NCI-H1417 (cell line): ENCODE measurements at regions not wholly inside any gene's neighbourhood (a gene's known extent, or its start where the extent isn't known, plus 50 kb on each side); places are given as distances from the start of the nearest gene placed in this dataset.
"Not testable (repeated sequence)": the region's sequence is repeated elsewhere in the genome, so short reads cannot be mapped to it uniquely, and the experiment has no call there.

Source experiments
- DNase-seq, 3 experiments: peaks; one replicate each; lab custom pipeline; 2025; lab: John Stamatoyannopoulos, UW

DNA sequence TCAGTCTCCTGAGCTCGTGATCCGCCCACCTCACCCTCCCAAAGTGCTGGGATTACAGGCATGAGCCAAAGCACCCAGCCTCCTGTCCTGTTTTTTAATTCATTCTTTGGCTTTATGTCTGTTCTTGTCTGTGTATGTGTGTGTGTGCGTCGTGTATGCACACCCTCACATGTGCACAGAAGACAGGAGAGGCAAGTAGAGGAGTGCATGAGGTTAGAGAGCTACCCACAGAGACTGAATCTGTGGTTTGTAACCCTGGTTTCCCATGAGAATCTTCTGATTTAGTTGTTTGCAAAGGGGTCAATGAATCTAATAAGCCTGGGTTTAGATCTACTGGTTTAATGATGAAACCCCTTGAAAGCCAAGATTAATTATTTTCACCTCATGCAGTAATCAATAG, 1090.0 kb downstream of the EPHA3 start:
- not testable (repeated sequence) for DNase-seq

DNA sequence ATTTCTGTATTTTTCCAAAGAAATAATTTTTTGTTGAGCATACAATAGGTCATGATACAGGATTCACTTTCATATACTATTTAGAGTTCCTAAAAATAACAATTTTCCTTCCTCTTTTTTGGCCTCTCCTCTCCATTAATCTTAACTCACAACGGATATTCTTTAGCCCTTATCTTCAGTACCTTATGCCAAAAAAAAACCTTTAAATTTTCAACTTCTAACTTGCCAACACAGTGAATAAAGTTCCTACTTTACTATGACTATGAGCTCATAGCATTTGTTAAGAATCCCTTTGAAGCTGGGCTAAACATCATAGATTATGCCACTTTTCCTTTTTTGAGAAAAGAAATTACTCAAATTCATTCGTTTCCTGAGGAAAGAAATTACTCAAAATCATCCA, 1095.5 kb downstream of the EPHA3 start:
- not testable (repeated sequence) for DNase-seq

DNA sequence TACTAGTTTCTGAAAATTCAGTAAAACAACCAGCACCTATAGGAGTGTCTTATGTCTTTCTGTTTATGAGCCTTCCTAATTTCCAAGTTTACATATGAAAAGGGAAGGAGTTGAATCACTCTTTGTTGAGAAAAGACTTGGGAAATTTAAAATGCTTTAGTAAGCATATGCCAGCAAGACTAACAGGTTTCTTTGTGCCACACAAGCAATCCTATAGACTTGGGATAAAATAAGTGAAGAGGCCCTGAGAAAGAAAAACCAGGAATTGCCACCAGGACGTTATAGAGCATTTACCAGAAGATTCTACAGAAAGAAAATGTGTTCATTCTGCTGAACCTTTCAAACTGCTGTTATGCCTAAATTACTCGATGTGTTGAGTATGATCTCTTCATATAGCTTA, 1099.1 kb downstream of the EPHA3 start:
- DNase-seq = not testable (repeated sequence)

DNA sequence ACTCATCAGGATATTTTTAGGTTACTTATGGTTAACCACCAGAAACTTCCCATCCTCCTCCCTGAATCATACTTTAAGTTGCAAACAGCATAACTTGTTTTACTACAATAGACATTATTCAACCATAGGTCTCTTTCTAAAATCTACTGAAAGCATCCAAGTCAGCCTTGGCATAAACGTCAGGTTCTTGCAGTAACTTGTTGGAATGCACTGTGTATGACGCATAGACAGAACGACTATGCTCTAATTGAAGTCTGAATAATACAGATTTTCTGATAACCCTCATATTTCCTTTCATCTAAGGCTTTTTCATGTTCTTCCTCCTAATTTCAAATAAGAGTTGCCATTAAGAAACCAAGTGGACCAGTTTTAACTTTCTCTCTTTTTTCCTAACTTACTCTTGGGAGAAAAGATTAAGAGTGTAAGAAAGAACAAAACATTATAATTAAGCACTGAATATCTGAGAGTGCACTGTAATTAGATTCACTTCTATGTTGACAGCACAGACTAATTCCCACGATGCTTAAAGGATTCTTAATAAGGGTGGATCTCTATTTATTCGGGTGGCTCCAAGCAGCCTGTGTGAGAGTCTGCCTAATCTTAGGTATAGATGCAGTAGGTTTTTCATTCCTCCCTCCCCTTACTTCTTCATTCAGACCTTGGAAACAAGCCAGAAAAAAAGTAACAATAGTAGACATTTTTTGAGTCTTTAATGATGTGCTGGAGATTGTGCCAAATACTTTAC, 1100.1 kb downstream of the EPHA3 start:
- not testable (repeated sequence) for DNase-seq

- no peak for DNase-seq
Observed at GRCh38 chr3:90221900-90222299, 1114.5 kb downstream of the EPHA3 start.

GRCh38 chr3:90241481-90241880, 1134.1 kb downstream of the EPHA3 start:
- no peak for DNase-seq

DNA sequence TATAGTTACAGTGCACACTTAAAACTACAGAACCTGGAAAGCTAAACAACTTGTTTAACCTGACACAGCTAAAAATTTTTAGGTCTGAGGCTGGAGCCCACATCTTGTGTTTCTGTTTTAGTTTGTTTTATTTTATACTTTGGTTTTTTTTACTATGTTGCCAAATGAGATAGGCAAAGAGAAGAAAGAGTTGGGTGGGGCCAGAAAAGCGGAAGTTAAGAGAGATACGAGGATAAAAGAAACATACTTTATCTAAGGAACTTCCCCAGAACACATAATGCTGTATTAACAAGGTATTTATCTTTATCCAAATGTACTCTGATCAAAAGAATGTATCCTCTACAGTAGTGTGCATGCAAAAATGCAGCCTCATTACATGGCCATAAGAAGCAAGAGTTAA, 1145.7 kb downstream of the EPHA3 start:
- no peak for DNase-seq

- DNase-seq = no peak
Observed at GRCh38 chr3:90261481-90262433, 1154.3 kb downstream of the EPHA3 start.
